Vagina (tissue), 2 donors: ENCODE measurements at regions not wholly inside any gene's neighbourhood (a gene's known extent, or its start where the extent isn't known, plus 50 kb on each side); places are given as distances from the start of the nearest gene placed in this dataset.

Experiments used
- CTCF ChIP-seq, 3 experiments: fragments of 450-650 bp in 2 of 3; fragments of 200-600 bp in 1 of 3; sonication (generic) in 1 of 3; IDR thresholded peaks; one replicate each; pipeline ENCODE4 v1.5.1; 2017 to 2019; ENCODE audit warnings: antibody characterized with exemption in 3 of 3, mild to moderate bottlenecking in 2 of 3, moderate library complexity in 2 of 3
- POLR2A ChIP-seq, 2 donors: fragments of 450-650 bp; IDR thresholded peaks; one replicate each; pipeline ENCODE4 v1.6.1; 2017; ENCODE audit warnings: antibody characterized with exemption in 2 of 2, mild to moderate bottlenecking in 2 of 2, moderate library complexity in 2 of 2
- POLR2AphosphoS5 ChIP-seq, 2 donors: sonication (generic); formaldehyde crosslinking; IDR thresholded peaks; one replicate each; pipeline ENCODE4 v1.9.0; 2017; ENCODE audit warnings: antibody characterized with exemption in 2 of 2, mild to moderate bottlenecking in 2 of 2, low read depth in 1 of 2; ENCODE audit not compliant: insufficient read depth in 1 of 2

- TF ChIP-seq CTCF (IDR thresholded peaks at IDR 0.05) (no peak), POLR2A (IDR thresholded peaks at IDR 0.05) (no peak), POLR2AphosphoS5 (IDR thresholded peaks at IDR 0.05; ENCODE audit: insufficient read depth in 1 of 2, low read depth in 1 of 2) (no peak)
Observed at GRCh38 chr15:47529241-47529640, 188.1 kb upstream of the SEMA6D start.
